GM18505 (cell line): ENCODE measurements at regions not wholly inside any gene's neighbourhood (a gene's known extent, or its start where the extent isn't known, plus 50 kb on each side); places are given as distances from the start of the nearest gene placed in this dataset.

Experiments used
- ATAC-seq: cut with Tn5 transposase; IDR thresholded peaks from one replicate; pipeline ENCODE4 v1.9.1; 2021; ENCODE audit not compliant: unreplicated experiment
- POLR2A ChIP-seq: IDR thresholded peaks from 4 replicates; pipeline ENCODE4 v1.6.1; 2011; ENCODE audit warnings: borderline replicate concordance; ENCODE audit not compliant: insufficient read depth, insufficient read length; ENCODE audit errors: extremely low read depth

DNA sequence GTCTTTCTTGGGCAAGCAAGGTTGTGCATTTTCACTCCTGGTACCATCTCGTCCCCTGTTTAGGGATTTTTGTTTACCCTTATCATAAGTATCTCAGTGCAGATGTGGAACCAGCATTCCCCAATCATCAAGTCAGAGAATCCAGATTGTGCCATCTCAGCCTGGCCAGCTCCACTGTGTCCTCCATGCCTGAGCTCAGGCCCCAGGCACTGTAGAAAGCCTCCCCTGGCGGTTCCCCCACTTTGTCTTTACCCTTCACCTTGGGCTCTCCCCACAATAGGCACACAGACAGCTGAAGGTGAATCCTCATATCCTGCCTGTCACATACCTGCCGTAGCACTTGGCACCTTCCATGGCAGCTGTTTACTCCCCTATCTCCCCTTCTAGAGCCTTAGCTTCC, 264.7 kb upstream of the NFE2L3 start:
- ATAC-seq: no peak
- no peak for TF ChIP-seq POLR2A

DNA sequence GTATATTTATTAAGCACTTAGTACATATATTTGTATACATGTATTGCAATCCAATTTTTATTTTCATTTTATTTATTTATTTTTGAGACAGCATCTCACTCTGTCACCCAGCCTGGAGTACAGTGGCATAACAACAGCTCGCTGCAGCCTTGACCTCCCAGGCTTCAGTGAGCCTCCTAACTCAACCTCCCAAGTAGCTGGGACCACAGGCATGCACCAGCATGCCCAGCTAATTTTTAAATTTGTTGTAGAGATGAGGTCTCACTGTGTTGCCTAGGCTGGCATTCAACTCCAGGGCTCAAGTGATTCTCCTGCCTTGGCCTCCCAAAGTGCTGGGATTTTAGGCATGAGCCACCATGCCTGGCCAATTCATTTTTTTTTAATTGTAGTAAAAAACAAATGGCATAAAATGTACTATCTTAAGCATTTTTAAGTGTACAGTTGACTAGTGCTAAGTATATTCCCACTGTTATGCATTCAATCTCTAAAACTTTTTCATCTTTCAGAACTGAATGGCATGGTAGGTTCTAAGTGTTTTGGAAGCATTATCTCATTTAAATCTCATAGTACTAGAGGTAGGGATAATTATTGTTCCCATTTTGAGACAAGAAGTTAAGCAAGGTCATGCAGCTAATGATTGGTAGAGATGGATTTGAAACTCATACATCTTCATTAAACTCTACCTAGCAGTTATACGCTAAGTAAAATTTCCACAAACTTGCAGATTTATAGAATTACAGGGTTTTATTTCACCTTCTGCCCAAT, 264.0 kb upstream of the NFE2L3 start:
- no peak for TF ChIP-seq POLR2A
- no peak for ATAC-seq

DNA sequence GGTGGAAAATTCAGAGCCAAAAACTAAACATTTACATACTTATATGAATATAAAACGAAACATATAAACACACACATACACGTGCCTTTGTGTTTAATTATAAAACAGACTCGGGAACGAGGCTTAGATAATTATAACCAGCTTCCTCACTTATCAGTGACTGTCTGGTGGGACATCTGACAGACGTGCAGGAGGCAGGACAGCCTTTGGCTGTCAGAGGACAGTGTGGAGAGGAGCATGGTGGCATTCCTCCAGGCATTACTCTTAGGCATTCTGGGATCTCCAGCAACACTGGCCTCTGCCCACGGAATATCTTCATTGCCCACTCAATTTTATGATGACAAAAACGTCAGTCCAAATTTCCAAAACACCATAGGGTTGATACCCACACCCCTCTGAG, 262.2 kb upstream of the NFE2L3 start:
- no peak for ATAC-seq
- TF ChIP-seq POLR2A: no peak

DNA sequence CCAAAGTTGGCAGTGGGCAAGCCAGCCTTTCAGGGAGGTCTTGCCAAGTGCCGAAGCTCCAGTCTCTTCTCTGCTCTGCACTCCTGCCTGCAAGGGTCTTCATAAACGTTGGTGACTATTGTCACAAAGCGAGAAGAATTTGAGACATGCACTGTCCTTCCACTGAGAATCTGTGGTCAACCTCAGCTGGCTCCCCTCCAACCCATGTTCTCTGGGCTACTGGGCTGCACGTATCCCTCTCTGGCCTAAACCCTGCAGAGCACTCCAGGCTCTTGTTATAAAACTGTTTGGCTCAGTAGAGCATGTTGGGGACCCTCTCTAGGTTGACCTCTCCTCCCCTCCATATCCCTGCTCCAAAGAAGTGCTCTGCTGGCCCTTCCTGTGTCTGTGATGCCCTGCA, 260.4 kb upstream of the NFE2L3 start:
- no peak for ATAC-seq
- no peak for TF ChIP-seq POLR2A

DNA sequence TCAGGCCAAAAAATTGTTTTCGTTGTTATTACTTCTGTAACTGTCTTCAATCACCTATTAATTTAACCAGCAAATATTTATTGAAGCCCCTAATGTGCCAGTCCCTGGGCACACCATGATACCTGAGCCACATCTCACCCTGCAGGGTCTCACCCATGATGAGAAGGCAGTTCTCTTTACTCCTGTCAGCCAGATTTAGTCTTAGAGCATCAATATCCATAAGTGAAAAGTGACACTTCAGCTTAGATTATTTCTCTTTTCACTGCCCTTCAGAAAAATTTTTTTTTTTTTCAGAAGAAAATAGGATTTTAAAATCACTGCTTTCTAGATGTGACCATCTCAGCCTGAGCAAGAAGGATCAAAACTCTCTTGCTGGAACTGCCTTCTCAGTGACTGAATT, 258.6 kb upstream of the NFE2L3 start:
- TF ChIP-seq POLR2A: no peak
- ATAC-seq: no peak

DNA sequence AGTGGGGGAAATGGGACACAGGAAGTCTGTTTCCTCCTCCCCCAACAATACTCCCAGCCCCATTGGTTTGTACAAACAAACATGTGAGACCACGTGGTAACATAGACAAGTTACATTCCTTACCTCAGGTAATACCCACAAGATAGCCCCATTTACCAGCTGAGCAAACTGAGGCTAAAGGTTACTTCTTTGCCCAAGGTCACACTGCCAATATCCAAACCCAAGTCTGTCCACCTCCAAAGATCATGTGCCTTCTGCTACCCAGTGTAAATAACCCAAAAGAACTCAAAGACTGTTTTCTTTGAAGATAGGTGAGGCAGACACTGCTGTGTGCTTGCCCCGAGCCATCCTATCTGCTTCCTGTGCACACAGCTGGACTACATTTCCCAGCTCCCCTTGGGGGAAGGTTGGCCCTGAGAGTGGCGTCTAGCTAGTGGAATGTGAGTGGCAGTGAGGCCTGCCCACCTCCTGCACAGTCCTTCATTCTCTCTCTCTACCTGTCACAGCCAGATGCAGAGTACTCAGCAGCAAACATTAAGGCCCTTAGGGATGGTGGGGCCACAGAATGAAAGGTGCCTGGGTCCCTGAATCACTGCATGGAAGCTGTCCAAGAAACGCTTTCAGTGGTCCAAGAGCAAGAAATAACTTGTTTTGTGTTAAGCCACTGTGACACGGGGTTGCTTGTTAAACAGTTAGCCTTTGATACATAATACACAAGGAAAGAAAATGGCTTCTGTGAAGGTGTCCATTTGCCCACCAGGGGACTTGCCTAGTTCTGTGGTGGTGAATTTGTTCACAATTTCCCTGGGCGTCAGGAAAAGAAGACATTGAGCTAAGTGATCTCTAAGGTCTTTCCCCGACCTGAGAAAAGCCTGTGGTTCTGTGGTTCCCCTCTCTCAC, 257.7 kb upstream of the NFE2L3 start:
- peak; percentile 36 for ATAC-seq
- no peak for TF ChIP-seq POLR2A

DNA sequence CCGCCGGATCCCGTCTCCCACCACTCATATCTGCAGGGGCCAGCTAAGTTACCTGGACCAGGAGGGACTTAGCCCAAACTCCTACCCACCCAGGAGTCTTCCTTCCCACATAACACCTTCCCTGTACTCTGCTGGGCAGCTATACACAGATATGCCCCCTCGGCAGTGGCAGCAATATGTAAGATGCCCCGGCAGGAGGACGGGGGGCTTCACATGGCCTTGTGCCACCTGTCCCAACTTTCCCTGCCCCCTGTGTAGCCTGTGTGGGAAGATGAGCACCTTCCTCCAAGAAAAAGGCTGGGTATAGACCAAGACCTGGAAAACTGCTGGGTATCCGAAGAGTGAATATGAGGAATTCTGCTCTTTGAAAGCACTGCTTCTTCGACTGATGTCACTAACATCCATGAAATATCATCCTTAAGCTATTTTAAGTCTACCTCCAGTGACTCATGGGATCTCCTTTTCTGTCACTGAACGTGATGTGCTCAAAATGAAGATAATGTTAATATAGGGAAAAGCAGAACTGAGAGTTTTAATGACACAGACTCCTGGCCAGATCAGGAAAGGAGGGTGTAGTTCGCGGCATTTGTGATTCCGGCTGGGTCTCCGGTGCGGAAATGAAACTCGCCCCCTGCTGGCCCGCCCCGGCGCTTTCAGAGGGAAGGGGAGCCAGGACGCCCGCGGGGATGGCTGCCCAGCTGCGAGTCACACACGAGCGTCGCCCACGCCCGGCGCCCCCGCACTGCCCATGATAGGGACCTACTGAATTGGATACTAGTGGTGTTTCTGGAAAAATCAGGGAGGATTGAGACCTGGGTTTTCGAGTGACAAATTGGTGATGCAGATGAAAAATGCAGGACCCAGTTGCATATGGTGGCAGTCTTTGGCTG, 256.9 kb upstream of the NFE2L3 start:
- TF ChIP-seq POLR2A: no peak
- ATAC-seq: peak; percentile 74

DNA sequence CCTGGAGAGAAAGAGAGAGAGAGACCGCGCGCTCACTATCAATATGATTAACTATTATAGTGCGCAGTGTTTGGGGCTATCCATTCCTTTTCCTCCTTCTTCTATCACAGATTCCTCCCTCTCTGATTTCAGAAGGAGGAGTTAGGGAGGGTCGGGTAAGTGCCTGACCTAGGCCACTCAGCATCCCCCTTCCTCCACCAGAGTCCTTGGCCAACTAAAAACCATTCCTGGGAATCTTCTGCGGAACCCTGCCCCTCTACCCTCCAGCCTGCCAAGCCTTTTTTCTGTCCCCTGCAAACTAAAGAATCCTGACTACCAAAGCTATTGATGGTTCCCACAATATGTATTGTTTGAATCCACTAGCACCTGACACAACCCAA, 256.2 kb upstream of the NFE2L3 start:
- TF ChIP-seq POLR2A: no peak
- no peak for ATAC-seq

DNA sequence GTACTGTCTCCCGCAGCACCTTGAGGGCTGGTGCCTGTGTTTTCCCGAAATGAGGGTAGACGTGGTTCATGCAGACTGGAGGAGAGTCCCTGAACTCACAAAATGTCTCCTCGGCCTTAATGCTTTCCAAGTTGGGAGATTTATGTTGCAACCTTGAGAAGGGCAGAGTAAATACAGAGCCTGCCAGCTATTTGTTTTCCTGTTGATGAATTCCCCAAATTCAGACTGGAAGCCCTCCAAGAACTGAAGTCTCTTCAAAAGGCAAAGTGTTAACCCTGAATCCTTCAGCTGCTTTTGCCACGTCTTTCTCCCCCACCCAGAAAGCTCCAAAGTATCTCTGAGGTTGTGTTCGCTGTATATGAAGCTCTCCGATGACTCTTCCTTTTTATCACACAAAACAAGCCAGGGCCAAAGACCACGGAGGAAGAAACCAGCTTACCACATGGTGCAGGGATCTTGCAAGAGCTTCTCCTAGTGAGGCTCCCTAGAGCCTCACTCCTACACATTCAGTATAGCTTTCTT, 254.7 kb upstream of the NFE2L3 start:
- ATAC-seq: no peak
- TF ChIP-seq POLR2A: no peak

DNA sequence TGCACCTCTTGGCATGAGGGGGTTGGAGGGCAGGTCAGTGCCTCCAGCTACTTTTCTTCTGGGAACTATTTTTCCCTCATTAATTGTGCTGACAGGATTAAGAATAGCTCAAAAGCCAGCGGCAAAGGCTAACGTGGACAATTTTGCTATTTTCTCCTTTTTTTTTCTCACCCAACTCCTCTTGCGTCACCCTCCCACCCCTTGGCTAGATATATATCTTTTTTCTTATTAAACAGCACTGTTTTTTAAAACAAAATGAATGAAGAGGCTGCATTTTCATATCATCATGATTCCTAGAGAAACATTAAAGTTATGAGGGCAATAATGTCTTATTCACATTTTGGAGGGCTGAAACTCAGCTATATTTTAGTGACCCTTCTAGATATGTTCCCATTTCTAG, 251.8 kb upstream of the NFE2L3 start:
- TF ChIP-seq POLR2A: no peak
- no peak for ATAC-seq

DNA sequence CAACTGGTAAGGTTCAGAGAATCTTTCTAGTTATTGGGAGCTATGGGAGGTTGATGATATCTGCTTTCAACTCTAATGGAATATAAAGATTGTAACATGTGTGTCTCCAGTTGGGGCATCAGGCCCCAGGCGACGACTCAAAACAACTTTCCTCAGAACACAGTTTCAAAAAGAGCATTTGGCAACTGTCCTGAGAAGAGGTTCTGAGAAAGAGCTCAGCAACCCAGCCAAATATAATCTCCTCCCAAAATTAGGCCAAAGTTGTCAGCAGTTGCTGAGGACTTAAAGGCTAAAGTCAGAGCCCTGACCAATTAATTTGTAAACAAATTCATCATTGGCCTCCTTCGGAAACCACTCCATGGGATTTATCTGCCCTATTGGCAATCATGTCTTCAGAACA, 251.1 kb upstream of the NFE2L3 start:
- ATAC-seq: no peak
- TF ChIP-seq POLR2A: no peak

DNA sequence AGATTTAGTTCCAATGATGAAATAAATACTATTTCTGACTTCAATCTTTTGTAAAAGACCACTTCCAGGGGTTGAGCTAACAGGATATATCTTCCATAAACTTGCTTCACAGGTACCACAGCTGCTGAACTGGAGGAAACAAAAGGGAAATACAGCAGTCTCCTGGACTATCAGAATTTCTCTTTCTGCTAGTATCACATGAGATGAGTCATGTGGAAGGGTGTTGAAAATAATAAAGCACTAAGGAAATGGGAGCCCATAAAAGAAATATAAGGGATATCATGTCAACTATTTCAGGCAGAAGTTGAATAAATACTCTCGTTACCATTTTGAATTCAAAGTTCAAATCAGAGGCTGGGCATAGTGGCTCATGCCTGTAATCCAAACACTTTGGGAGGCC, 250.3 kb upstream of the NFE2L3 start:
- no peak for ATAC-seq
- TF ChIP-seq POLR2A: no peak

DNA sequence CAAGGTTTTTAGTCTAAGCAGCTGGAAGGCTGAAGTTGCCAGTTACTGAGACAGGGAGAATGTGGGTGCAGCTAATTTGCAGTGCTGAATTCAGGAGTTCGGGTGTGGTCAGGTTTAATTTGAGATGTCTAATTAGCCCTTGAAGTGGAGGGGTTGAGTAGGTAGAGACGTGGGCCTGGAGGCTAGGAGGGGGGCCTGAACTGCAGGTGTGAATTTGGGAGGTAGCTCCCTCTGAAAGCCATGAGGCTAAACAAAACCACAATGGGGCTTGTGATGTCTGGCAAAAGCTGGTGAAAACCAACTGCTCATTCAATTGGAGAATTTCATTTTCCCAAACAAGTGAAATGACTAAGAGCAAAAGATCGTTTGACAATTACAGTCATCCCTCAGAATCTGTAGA, 246.0 kb upstream of the NFE2L3 start:
- TF ChIP-seq POLR2A: no peak
- no peak for ATAC-seq

DNA sequence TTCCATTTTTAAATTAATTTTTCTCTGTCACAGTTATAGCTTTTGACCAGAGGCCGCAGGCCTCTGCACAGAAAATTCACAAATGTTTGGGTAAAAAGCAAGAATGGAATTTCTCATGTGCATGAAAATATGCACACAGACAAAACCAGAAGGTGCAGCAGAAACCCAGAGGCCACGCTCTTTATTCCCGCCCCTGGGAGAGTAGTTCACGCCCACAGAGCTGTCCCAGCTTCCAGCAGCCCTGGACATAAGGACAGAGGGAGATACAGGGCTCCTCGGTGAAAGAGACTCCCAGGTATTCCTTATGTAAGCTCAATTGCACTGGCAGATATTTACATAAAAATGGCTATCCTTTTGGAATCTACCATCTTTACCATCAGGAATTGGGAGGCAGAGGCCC, 245.2 kb upstream of the NFE2L3 start:
- no peak for TF ChIP-seq POLR2A
- no peak for ATAC-seq

DNA sequence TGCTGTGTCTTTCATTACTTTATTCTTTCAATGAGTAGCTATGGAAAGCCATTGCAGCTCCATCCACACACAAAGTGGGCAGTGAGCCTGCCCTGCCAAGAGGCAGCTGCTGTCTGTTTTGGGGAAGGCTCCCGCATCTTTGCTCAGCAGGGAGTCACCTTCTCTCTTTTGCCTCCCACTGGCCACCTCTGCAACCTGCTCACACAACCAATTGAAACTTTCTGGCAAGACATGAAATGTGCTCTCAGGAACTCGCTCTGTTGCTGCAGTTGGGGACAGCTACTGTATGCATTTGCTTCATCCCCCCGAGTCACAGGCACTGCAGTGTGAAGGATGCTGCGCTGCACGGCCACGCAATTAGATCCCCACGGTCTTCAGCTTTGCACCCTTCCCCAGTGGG, 244.8 kb upstream of the NFE2L3 start:
- ATAC-seq: no peak
- no peak for TF ChIP-seq POLR2A
